Choroid plexus epithelial cell (primary cell): ENCODE measurements at regions not wholly inside any gene's neighbourhood (a gene's known extent, or its start where the extent isn't known, plus 50 kb on each side); places are given as distances from the start of the nearest gene placed in this dataset.

Source experiments
- DNase-seq: peaks from one replicate; pipeline ENCODE4 v3.0.0-alpha.2; 2010; ENCODE audit warnings: low read depth
- H3K4me3 ChIP-seq: 2 replicates; pipeline ENCODE4 v1.5.1; 2011; ENCODE audit warnings: low read depth, mild to moderate bottlenecking, control low read depth, low read length, moderate library complexity
- TF ChIP-seq, protein P1 (sequence below): conservative IDR thresholded peaks from 2 replicates; pipeline ENCODE4 v1.5.1; 2011; ENCODE audit warnings: low read depth, mild to moderate bottlenecking, control low read depth, inconsistent platforms, low read length, moderate library complexity

- no peak for DNase-seq
- H3K4me3 ChIP-seq: no peak overlapping the region
- TF ChIP-seq, protein P1, sequence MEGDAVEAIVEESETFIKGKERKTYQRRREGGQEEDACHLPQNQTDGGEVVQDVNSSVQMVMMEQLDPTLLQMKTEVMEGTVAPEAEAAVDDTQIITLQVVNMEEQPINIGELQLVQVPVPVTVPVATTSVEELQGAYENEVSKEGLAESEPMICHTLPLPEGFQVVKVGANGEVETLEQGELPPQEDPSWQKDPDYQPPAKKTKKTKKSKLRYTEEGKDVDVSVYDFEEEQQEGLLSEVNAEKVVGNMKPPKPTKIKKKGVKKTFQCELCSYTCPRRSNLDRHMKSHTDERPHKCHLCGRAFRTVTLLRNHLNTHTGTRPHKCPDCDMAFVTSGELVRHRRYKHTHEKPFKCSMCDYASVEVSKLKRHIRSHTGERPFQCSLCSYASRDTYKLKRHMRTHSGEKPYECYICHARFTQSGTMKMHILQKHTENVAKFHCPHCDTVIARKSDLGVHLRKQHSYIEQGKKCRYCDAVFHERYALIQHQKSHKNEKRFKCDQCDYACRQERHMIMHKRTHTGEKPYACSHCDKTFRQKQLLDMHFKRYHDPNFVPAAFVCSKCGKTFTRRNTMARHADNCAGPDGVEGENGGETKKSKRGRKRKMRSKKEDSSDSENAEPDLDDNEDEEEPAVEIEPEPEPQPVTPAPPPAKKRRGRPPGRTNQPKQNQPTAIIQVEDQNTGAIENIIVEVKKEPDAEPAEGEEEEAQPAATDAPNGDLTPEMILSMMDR: no peak
These were observed 689.6 kb upstream of the SEL1L start for GRCh38 chr14:82223276-82223675.

- no peak for DNase-seq
- TF ChIP-seq, protein P1: no peak
These were observed 691.0 kb upstream of the SEL1L start for GRCh38 chr14:82224610-82225009.

DNA sequence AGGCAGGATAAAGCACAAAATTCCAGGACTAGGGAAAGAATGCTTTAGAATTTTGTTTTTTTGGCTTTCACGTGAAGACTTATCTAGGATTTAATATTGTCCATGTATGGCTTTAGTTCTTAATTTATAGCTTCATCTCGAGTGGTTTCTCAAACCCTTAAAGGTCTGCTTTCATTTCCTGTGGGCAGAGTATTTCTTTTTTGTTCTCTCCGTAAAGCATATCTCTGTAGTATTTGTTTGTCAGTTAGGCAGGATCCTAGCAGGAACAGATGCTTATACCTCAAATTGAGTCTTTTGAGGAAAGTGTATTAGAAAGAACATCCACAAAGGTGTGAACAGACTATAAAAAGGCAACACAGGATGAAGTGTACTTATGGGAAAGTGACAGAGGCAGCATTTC, 697.1 kb upstream of the SEL1L start:
- no peak overlapping the region for H3K4me3 ChIP-seq
- no peak for DNase-seq
- TF ChIP-seq, protein P1: no peak

More at GRCh38 chr14:82224610-82225009, 691.0 kb upstream of the SEL1L start:
- H3K4me3 ChIP-seq: no peak overlapping the region

GRCh38 chr14:82238649-82239048, 705.0 kb upstream of the SEL1L start:
- TF ChIP-seq, protein P1: no peak
- no peak for DNase-seq

GRCh38 chr14:82239223-82239622, 705.6 kb upstream of the SEL1L start:
- no peak for DNase-seq
- TF ChIP-seq, protein P1: no peak
- H3K4me3 ChIP-seq: no peak overlapping the region

More at GRCh38 chr14:82238649-82239048, 705.0 kb upstream of the SEL1L start:
- no peak overlapping the region for H3K4me3 ChIP-seq

DNA sequence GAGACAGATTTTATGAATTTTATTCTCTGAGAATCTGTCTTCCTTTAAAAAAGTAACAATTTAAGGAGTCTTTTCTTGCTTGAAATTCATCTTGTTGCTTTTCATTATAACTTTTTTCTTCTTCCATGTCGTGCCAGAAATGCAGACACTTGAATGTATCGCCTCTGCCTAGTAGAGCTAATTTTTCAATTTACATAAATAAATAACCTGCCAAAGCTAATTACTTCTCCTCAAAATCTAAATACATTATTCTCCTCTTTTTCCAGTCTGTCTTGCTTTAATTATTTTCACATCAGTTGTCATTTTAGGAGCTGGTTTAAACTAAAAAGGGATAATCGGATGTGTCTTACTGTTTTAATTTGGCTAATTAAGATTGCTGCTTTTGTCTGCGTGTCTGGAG, 711.1 kb upstream of the SEL1L start:
- TF ChIP-seq, protein P1: no peak
- no peak for DNase-seq
- H3K4me3 ChIP-seq: no peak overlapping the region

DNA sequence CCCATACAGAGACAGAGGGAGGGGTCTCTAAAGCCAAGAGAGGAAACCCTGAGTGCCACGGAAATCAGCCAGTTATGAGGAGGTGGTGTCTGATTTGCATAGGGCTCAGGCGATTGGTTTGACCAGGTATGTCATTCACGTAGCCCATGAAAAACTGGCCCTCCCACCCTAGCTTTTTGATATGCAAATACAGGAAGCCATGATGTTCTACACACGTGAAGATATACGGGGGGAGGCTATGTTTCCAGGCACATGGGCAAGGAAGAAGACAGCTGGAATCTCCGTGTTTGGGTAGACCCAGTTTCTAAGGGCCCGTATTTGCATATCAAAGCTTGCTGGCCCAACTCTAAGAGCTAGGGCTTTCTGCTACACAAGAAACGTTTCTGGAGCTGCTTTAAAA, 717.8 kb upstream of the SEL1L start:
- DNase-seq: no peak
- TF ChIP-seq, protein P1: no peak

More for the DNA sequence above, 717.8 kb upstream of the SEL1L start:
- no peak overlapping the region for H3K4me3 ChIP-seq
